Lower leg skin (tissue), 4 donors: ENCODE measurements at regions not wholly inside any gene's neighbourhood (a gene's known extent, or its start where the extent isn't known, plus 50 kb on each side); places are given as distances from the start of the nearest gene placed in this dataset.

Experiments used
- DNase-seq, 2 donors: peaks; one replicate each; pipeline ENCODE4 v3.0.0-alpha.2; 2019; ENCODE audit warnings: low spot score in 2 of 2
- H3K4me3 ChIP-seq: fragments of 200-600 bp; sonication (generic); 2 replicates; pipeline ENCODE4 v1.5.1; 2017; ENCODE audit warnings: mild to moderate bottlenecking, low read depth; ENCODE audit not compliant: poor library complexity, severe bottlenecking
- POLR2A ChIP-seq, 2 donors: fragments of 450-650 bp; IDR thresholded peaks; one replicate each; pipeline ENCODE4 v1.6.1; 2016 to 2017; ENCODE audit warnings: antibody characterized with exemption in 2 of 2, mild to moderate bottlenecking in 1 of 2, moderate library complexity in 1 of 2
- WGBS, 2 donors: methylation state at CpG; one replicate each; pipeline ENCODE4 v1.1.5; 2018; 5-methylcytosine and 5-hydroxymethylcytosine counted together
- intact Hi-C: fragments of 100-400 bp; cut with DNase I; formaldehyde crosslinking; loops from one replicate; pipeline ENCODE4 v1.15.0; 2023; ENCODE audit warnings: low total_unique reads
- TF ChIP-seq, protein P1 (sequence below), 3 donors: fragments of 450-650 bp; IDR thresholded peaks; one replicate each; pipeline ENCODE4 v1.5.1; 2016; ENCODE audit warnings: antibody characterized with exemption in 3 of 3, mild to moderate bottlenecking in 3 of 3, moderate library complexity in 2 of 3

- intact Hi-C loops: no loop called here
Observed at GRCh38 chr1:57922130-57922529, 498.3 kb upstream of the DAB1 start.

GRCh38 chr1:57916041-57916440 is 492.2 kb upstream of the DAB1 start:
- intact Hi-C loops: no loop called here
- no peak for DNase-seq
- WGBS, 2 donors: 68 to 75% methylated on average over 6 of the region's 6 CpGs
- no peak overlapping the region for H3K4me3 ChIP-seq
- TF ChIP-seq POLR2A (IDR thresholded peaks at IDR 0.05): no peak

More at GRCh38 chr1:57922130-57922529, 498.3 kb upstream of the DAB1 start:
- TF ChIP-seq, protein P1, sequence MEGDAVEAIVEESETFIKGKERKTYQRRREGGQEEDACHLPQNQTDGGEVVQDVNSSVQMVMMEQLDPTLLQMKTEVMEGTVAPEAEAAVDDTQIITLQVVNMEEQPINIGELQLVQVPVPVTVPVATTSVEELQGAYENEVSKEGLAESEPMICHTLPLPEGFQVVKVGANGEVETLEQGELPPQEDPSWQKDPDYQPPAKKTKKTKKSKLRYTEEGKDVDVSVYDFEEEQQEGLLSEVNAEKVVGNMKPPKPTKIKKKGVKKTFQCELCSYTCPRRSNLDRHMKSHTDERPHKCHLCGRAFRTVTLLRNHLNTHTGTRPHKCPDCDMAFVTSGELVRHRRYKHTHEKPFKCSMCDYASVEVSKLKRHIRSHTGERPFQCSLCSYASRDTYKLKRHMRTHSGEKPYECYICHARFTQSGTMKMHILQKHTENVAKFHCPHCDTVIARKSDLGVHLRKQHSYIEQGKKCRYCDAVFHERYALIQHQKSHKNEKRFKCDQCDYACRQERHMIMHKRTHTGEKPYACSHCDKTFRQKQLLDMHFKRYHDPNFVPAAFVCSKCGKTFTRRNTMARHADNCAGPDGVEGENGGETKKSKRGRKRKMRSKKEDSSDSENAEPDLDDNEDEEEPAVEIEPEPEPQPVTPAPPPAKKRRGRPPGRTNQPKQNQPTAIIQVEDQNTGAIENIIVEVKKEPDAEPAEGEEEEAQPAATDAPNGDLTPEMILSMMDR (IDR thresholded peaks at IDR 0.05): no peak
- TF ChIP-seq POLR2A (IDR thresholded peaks at IDR 0.05): no peak
- H3K4me3 ChIP-seq: no peak overlapping the region
- no peak for DNase-seq

DNA sequence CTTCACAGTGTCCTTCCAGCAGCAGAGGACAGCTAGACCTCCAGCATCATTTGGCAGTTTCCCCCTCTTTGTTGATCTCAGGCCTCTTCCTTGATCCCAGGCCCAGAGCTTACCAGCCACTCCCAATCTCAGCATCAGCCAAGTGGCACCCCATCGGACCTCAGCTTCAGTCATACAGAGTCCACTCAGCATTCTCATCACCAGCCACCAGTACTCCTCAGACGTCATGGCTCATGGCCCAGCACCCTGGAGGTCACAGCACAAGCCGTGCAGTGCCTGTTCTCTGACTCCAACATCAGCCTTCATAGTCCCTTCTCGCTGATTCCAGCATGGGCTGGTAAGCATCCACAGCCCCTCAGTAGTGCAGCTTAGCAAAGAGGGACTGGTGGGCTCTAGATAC is 487.6 kb upstream of the DAB1 start:
- intact Hi-C loops: no loop called here
- DNase-seq: no peak
- no peak for TF ChIP-seq POLR2A (IDR thresholded peaks at IDR 0.05)
- TF ChIP-seq, protein P1 (IDR thresholded peaks at IDR 0.05): no peak
- 87 to 90% methylated on average over 4 of the region's 4 CpGs for WGBS, 2 donors
- H3K4me3 ChIP-seq: no peak overlapping the region

DNA sequence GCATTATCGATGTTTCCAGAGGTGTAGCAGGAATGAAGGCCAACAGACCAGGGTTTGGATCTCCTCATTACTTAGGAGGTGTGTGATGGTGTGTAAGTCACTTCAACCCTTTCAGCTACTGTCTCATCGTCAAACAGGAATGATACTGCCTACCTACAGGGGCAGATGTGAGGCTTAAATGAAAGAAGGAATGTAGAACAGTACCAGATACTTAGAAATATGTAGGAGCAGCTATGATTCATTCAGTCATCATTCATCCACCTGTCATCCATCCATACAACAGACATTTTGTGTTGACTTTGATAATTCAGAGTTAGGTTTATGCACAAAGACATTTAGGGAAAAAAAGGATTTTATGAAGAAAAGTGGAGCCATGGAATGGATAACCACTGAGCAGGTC is 486.9 kb upstream of the DAB1 start:
- no peak for TF ChIP-seq POLR2A (IDR thresholded peaks at IDR 0.05)
- TF ChIP-seq, protein P1 (IDR thresholded peaks at IDR 0.05): no peak
- intact Hi-C loops: no loop called here
- no peak for DNase-seq
- 54 to 62% methylated on average over 2 of the region's 2 CpGs for WGBS, 2 donors
- H3K4me3 ChIP-seq: no peak overlapping the region

DNA sequence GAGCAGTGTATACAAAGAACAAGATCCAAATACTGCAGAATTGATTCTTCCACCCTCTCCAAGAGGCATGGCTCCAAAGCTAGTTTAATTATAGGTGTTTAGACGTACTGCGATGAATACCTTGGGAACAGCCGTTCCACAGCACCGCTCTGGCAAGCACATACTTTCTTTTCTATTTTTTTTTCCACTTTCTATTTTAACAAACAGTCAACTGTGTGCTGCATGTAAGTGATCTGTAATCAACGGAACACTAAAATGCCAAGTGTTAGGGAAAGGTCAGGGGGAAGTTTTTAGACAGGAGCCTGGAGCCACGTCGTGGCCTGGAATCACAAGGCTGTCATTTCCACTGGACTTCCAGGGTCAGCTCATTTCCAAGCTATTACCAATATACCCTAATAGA is 486.4 kb upstream of the DAB1 start:
- WGBS, 2 donors: 67 to 79% methylated on average over 7 of the region's 7 CpGs
- no peak for TF ChIP-seq POLR2A (IDR thresholded peaks at IDR 0.05)
- TF ChIP-seq, protein P1 (IDR thresholded peaks at IDR 0.05): no peak
- no peak for DNase-seq
- intact Hi-C loops: no loop called here
- no peak overlapping the region for H3K4me3 ChIP-seq

GRCh38 chr1:57908147-57908890 is 484.5 kb upstream of the DAB1 start:
- intact Hi-C loops: no loop called here
- no peak for TF ChIP-seq POLR2A (IDR thresholded peaks at IDR 0.05)
- TF ChIP-seq, protein P1 (IDR thresholded peaks at IDR 0.05): no peak
- 43 to 52% methylated on average over 6 of the region's 6 CpGs for WGBS, 2 donors
- no peak overlapping the region for H3K4me3 ChIP-seq
- DNase-seq: no peak
